Activated CD4-positive, alpha-beta T cell treated with anti-CD3 and anti-CD28 coated beads for 36 hours (primary cell): ENCODE measurements at regions not wholly inside any gene's neighbourhood (a gene's known extent, or its start where the extent isn't known, plus 50 kb on each side); places are given as distances from the start of the nearest gene placed in this dataset.

Experiments
- ATAC-seq: fragments of 200-7000 bp; cut with Tn5 transposase; one replicate; pipeline ENCODE4 v1.10.0; 2021; ENCODE audit warnings: mild to moderate bottlenecking, moderate library complexity
- CTCF ChIA-PET: fragments of 350-600 bp; sonication (Branson Sonifier 250); formaldehyde crosslinking; loops from one replicate; lab custom pipeline; 2021; ENCODE audit warnings: antibody characterized with exemption; lab: Charles Lee
- POLR2A ChIA-PET: fragments of 350-600 bp; sonication (Branson Sonifier 250); formaldehyde crosslinking; loops from one replicate; lab custom pipeline; 2021; ENCODE audit warnings: antibody characterized with exemption, inconsistent platforms; lab: Charles Lee
- DNase-seq: peaks from one replicate; pipeline ENCODE4 v3.0.0-alpha.2; 2020
- H3K27ac Mint-ChIP-seq: one replicate; pipeline ENCODE4 v1.8.0; 2021; ENCODE audit warnings: mixed read lengths
- H3K27me3 Mint-ChIP-seq: one replicate; pipeline ENCODE4 v1.8.0; 2021; ENCODE audit warnings: mixed read lengths
- H3K36me3 Mint-ChIP-seq: one replicate; pipeline ENCODE4 v1.8.0; 2021; ENCODE audit warnings: low read depth, mixed read lengths
- H3K4me1 Mint-ChIP-seq: one replicate; pipeline ENCODE4 v1.8.0; 2021; ENCODE audit warnings: mixed read lengths
- H3K4me3 Mint-ChIP-seq: one replicate; pipeline ENCODE4 v1.8.0; 2021; ENCODE audit warnings: mild to moderate bottlenecking, moderate library complexity, mixed read lengths
- H3K9me3 Mint-ChIP-seq: one replicate; pipeline ENCODE4 v1.8.0; 2021; ENCODE audit warnings: low read depth, mixed read lengths
- intact Hi-C, 2 experiments: fragments of 100-400 bp; cut with DNase I in 1 of 2; cut with micrococcal nuclease in 1 of 2; formaldehyde crosslinking; loops; one replicate each; pipeline versions ENCODE4 v1.14.2 to v1.15.1; 2022 to 2024; cut with DNase I, micrococcal nuclease

DNA sequence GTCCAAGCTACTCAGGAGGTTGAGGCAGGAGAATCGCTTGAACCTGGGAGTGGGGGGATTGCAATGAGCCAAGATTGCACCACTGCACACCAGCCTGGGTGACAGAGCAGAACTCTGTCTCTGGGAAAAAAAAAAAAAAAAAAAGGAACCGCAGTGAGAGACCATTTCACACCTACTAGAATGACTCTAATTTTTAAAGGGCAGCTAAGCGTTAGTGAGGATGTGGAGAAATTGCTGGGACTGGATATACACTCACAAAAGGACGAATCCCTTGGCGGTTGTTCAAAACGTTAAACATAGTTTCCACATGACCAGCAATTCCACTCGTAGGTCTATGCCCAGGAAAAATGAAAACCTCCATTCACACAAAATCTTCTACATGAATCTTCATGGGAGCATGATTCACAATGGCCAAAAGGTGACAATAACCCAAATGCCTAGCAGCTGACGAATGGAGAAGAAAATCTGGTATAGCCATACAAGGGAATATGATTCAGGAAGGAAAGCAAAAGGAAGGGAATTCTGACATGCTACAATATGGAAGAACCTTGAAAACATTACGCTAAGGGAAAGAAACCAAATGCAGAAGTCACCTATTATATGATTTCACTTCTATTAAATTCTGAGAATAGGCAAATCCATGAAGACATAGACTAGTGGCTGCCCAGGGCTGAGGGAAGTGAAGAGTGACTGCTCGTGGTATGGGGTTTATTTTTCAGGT is 127.0 kb downstream of the CHSY1 start:
- DNase-seq = no peak
- intact Hi-C loops = no loop called here
- no peak for ATAC-seq
- Mint-ChIP-seq H3K36me3 (peaks cover 4% of the 10 kb centered on the region), H3K4me3 (no peak overlapping the region), H3K27ac (peak overlapping the region; percentile 33), H3K27me3 (no peaks in the 10 kb centered on the region), H3K9me3 (peaks cover 3% of the 10 kb centered on the region), H3K4me1 (peaks cover 57% of the 10 kb centered on the region)
- POLR2A ChIA-PET = interaction anchor here (0.6 kb wide), 1 partner anchor 50 kb away, joined by 5 read pairs; no protein-coding TSS in a partner anchor
- CTCF ChIA-PET = interaction anchor here (0.6 to 1.5 kb wide), 6 partner anchors 11 to 390 kb away, joined by 3 to 4 read pairs (median 3); no protein-coding TSS in a partner anchor

DNA sequence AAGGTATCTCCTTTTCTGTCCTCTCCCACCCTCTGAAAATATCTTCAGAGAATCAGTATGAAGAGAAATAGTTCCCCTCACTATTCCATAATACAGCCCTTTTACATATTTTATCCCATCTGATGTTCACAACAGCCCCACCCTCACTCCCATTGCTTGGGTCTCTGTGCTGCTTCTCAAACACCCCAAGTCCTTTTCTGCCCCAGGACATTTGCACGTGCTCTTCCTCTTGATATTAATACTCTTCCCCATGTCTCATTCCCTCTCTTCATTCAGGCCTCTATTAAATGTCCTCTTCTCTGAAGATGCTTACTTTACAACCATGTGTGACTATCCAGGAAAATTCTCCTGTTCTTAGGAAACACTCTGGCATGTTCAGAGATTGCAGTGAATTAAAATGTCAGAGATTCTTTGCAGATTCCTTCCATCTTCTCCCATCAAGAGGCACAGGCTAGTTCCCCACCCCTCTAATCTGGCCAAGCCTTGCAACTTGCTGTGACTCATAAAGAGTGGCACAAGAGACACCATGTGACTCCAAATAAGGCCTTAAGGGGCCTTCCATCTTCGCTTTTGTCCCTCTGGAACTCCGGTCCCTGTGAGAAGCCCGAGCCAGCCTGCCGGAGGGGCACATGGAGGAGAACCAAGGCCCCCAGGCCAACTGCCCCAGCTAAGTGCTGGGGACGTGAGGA is 128.5 kb downstream of the CHSY1 start:
- H3K36me3 Mint-ChIP-seq = peaks cover 4% of the 10 kb centered on the region
- H3K4me1 Mint-ChIP-seq = peaks cover 54% of the 10 kb centered on the region
- intact Hi-C loops = no loop called here
- CTCF ChIA-PET = interaction anchor here (1.1 to 1.5 kb wide), 3 partner anchors 12 to 135 kb away, joined by 3 to 4 read pairs (median 4); no protein-coding TSS in a partner anchor
- H3K9me3 Mint-ChIP-seq = peaks cover 3% of the 10 kb centered on the region
- no peak overlapping the region for H3K4me3 Mint-ChIP-seq
- no peak overlapping the region for H3K27ac Mint-ChIP-seq
- H3K27me3 Mint-ChIP-seq = no peaks in the 10 kb centered on the region
- POLR2A ChIA-PET = no interaction called here
- ATAC-seq = no peak
- no peak for DNase-seq

DNA sequence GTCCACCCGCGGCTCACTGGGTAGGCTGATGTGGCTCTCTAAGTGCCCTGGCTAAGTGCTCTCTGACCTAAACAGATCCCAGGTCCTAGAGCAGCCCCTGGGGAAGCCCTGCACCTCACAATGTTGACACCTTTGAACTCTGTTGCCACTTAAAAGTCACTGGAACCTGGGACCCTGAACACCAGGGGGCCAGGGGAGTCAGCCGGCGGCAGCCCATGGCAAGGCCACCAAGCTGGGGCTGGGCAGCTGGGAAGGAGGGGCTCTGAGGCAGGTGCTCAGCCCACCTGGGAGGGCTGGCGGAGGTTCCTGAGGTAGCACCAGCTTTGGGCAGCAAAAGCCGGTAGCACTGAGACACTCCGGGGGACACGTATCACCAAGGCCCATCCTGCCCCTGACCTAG is 129.0 kb downstream of the CHSY1 start:
- DNase-seq (no peak), ATAC-seq (no peak)
- Mint-ChIP-seq H3K27ac (peak overlapping the region; percentile 40), H3K36me3 (peaks cover 2% of the 10 kb centered on the region), H3K9me3 (peaks cover 2% of the 10 kb centered on the region), H3K4me3 (no peak overlapping the region), H3K4me1 (peaks cover 48% of the 10 kb centered on the region), H3K27me3 (no peaks in the 10 kb centered on the region)
- intact Hi-C loops = no loop called here
- CTCF ChIA-PET = interaction anchor here (1.2 kb wide), 1 partner anchor 45 kb away, joined by 4 read pairs; no protein-coding TSS in a partner anchor
- POLR2A ChIA-PET = no interaction called here

DNA sequence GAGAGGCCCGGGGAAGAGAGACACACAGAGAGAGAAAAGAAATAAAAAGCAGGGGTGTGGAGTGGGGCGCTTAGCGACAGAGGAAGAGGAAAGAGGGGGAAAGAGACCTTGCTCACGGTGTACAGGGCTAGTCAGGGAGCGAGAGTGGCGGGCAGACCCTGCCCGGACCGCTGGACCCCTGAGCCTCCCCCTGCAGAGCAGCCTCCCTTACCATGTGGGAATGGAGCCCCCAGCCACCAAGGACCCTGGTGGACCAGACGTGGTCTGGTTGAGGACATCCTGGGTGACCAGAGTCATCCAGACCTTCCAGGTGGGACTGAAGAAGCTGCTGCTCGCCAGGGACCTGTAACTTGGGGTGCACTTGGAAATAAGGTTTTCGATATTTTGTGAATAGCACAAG is 129.6 kb downstream of the CHSY1 start:
- ATAC-seq = no peak
- peak overlapping the region; percentile 84 for H3K27ac Mint-ChIP-seq
- intact Hi-C loops = no loop called here
- ChIA-PET CTCF (interaction anchor here (0.8 to 1.2 kb wide), 4 partner anchors 46 to 136 kb away, joined by 3 to 5 read pairs (median 4); no protein-coding TSS in a partner anchor), POLR2A (no interaction called here)
- no peak for DNase-seq
- no peaks in the 10 kb centered on the region for H3K36me3 Mint-ChIP-seq
- no peaks in the 10 kb centered on the region for H3K27me3 Mint-ChIP-seq
- H3K9me3 Mint-ChIP-seq = no peaks in the 10 kb centered on the region
- peaks cover 43% of the 10 kb centered on the region for H3K4me1 Mint-ChIP-seq
- H3K4me3 Mint-ChIP-seq = peak overlapping the region; percentile 58

- CTCF ChIA-PET = interaction anchor here (0.8 to 1.2 kb wide), 3 partner anchors 91 to 137 kb away, joined by 3 to 5 read pairs (median 3); no protein-coding TSS in a partner anchor
- ATAC-seq (peak; percentile 79), DNase-seq (peak; percentile 77)
- H3K36me3 Mint-ChIP-seq = no peaks in the 10 kb centered on the region
- no peaks in the 10 kb centered on the region for H3K9me3 Mint-ChIP-seq
- H3K27me3 Mint-ChIP-seq = no peaks in the 10 kb centered on the region
- POLR2A ChIA-PET = no interaction called here
- H3K4me1 Mint-ChIP-seq = peaks cover 37% of the 10 kb centered on the region
- peak overlapping the region; percentile 58 for H3K4me3 Mint-ChIP-seq
- intact Hi-C loops = loop anchor here in 1 of 2 experiments (1.0 kb wide), 2 partner anchors 131 to 137 kb away; partner anchors contain the start of gene CHSY1
- H3K27ac Mint-ChIP-seq = peak overlapping the region; percentile 84
Measured at GRCh38 chr15:101121511-101122090, 130.2 kb downstream of the CHSY1 start.

DNA sequence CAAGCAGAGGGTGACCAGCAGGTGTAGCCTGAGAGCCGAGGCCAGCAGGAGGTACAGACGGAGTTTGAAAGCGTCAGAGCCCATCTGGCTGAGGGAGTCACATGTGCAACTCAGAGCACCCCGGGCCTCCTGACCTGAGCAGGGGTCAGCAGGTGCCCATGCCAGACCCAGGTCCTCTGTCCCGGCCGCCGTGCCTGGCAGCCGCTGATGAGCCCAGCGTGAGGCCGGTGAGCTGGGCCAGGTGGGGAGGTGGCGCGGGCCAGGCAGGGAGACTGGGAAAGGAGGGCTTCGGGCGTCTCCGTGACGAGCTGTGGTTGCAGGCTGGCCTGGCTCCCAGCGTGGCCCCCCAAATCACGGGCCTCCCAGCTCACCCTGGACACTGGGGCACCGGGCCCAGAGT is 130.9 kb downstream of the CHSY1 start:
- ATAC-seq (no peak), DNase-seq (no peak)
- H3K27ac Mint-ChIP-seq = peak overlapping the region; percentile 42
- H3K9me3 Mint-ChIP-seq = no peaks in the 10 kb centered on the region
- ChIA-PET POLR2A (no interaction called here), CTCF (interaction anchor here (1.0 to 1.2 kb wide), 2 partner anchors 109 to 137 kb away, joined by 3 to 5 read pairs; no protein-coding TSS in a partner anchor)
- no peaks in the 10 kb centered on the region for H3K27me3 Mint-ChIP-seq
- no peaks in the 10 kb centered on the region for H3K36me3 Mint-ChIP-seq
- H3K4me1 Mint-ChIP-seq = peaks cover 38% of the 10 kb centered on the region
- no peak overlapping the region for H3K4me3 Mint-ChIP-seq
- intact Hi-C loops = loop anchor here in 1 of 2 experiments (1.0 kb wide), 2 partner anchors 131 to 137 kb away; partner anchors contain the start of gene CHSY1

GRCh38 chr15:101120473-101120872 is 131.4 kb downstream of the CHSY1 start:
- Mint-ChIP-seq H3K27me3 (no peaks in the 10 kb centered on the region), H3K4me1 (peaks cover 37% of the 10 kb centered on the region), H3K4me3 (no peak overlapping the region), H3K27ac (peak overlapping the region; percentile 42), H3K36me3 (no peaks in the 10 kb centered on the region), H3K9me3 (no peaks in the 10 kb centered on the region)
- DNase-seq (no peak), ATAC-seq (no peak)
- intact Hi-C loops = no loop called here
- CTCF ChIA-PET = no interaction called here
- POLR2A ChIA-PET = no interaction called here
